Liver (tissue), 3 donors: ENCODE measurements at regions not wholly inside any gene's neighbourhood (a gene's known extent, or its start where the extent isn't known, plus 50 kb on each side); places are given as distances from the start of the nearest gene placed in this dataset.

ENCODE experiments used
- ATF3 ChIP-seq: IDR thresholded peaks from 2 replicates; pipeline ENCODE4 v1.6.1; 2016; ENCODE audit warnings: antibody characterized with exemption
- CTCF ChIP-seq: fragments of 150-350 bp; IDR thresholded peaks from 2 replicates; pipeline ENCODE4 v1.5.1; 2017; ENCODE audit warnings: improper control_type of control experiment, low read depth, low read length; ENCODE audit not compliant: missing input control
- donor health status: healthy.
- donor health status: healthy.

GRCh38 chr2:147777394-147777793, 67.4 kb upstream of the ACVR2A start:
- TF ChIP-seq CTCF (no peak), ATF3 (no peak)
